Stimulated activated CD8-positive, alpha-beta memory T cell treated with anti-CD3 and anti-CD28 coated beads, Interleukin-4, amount 100 ng/mL, for 48 hours (primary cell): ENCODE measurements at regions not wholly inside any gene's neighbourhood (a gene's known extent, or its start where the extent isn't known, plus 50 kb on each side); places are given as distances from the start of the nearest gene placed in this dataset.
"Not testable (repeated sequence)": the region's sequence is repeated elsewhere in the genome, so short reads cannot be mapped to it uniquely, and the experiment has no call there.

Experiments
- DNase-seq: peaks from one replicate; pipeline ENCODE4 v3.0.0-alpha.2; 2020

DNA sequence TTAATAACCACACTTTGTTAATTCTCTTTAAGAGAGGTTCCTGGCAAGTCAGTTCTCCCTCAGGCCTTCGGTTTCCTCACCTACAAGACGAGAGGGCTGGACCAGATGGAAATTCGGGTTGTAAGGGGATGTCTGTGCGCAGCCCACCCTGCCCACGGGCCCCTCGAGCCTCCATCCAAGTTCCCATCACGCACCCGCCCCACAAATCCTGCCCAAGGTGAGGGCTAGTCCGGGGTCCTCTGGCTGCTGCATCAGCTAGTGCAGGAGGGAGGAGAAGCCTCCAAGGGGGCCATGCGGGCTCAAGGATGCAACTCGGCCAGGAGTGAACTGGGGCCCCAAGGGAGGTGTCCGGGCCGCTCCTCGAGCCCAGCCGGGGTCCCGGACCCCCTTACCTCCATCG is 169.6 kb upstream of the TP53TG3 start:
- DNase-seq = not testable (repeated sequence)

DNA sequence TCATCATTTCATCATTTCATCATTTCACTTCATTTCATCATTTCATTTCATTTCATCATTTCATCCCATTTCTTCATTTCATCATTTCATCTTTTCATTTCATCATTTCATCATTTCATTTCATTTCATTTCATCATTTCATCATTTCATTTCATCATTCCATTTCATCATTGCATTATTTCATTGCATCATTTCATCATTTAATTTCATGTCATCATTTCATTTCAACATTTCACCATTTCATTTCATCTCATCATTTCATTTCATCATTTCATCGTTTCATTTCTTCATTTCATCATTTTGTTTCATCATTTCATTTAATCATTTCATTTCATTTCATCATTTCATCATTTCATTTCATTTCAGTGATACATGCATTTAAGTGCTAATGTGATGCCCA is 166.9 kb upstream of the TP53TG3 start:
- not testable (repeated sequence) for DNase-seq

DNA sequence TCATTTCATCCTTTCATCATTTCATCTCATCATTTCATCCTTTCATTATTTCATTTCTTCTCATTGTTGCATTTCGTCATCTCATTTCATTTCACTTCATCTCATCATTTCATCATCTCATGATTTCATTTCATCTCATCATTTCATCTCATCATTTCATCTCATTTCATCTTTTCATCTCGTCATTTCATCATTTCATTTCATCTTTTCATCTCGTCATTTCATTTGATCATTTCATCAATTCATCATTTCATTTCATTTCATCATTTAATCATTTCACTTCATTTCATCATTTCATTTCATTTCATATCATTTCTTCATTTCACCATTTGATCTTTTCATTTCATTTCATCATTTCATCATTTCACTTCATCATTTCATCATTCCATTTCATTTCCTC is 131.3 kb upstream of the TP53TG3 start:
- not testable (repeated sequence) for DNase-seq

DNA sequence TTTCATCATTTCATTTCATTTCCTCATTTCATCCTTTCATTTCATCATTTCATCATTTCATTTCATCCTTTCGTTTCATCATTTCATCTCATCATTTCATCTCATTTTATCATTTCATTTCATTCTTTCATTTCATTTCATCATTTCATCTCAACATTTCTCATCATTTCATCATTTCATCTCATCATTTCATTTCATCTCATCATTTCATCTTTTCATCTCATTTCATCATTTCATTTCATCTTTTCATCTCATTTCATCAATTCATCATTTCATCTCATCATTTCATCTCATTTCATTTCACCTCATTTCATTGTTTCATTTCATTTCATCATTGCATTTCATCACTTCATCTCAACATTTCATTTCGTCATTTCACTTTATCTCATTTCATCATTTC is 129.7 kb upstream of the TP53TG3 start:
- not testable (repeated sequence) for DNase-seq
